H1 (cell line): ENCODE measurements at regions not wholly inside any gene's neighbourhood (a gene's known extent, or its start where the extent isn't known, plus 50 kb on each side); places are given as distances from the start of the nearest gene placed in this dataset.

ENCODE experiments used
- CTCF ChIA-PET: fragments of 300-600 bp; sonication (Branson Sonifier 250); formaldehyde crosslinking; loops from one replicate; lab custom pipeline; 2021; ENCODE audit not compliant: partially characterized antibody; lab: Charles Lee
- POLR2A ChIA-PET: fragments of 300-600 bp; sonication (Branson Sonifier 250); formaldehyde crosslinking; loops from one replicate; lab custom pipeline; 2021; ENCODE audit warnings: inconsistent platforms; ENCODE audit not compliant: partially characterized antibody; lab: Charles Lee
- DNase-seq, 2 experiments: peaks; one replicate each; pipeline versions ENCODE4 v3.0.0 to v3.0.0-alpha.2; 2010 to 2022; ENCODE audit warnings: low spot score in 2 of 2, low read depth in 1 of 2, mixed read lengths in 1 of 2
- FAIRE-seq: peaks from 2 replicates; lab custom pipeline; 2011; peaks lifted over from hg19 to GRCh38; lab: Jason Lieb, UNC
- H2AFZ ChIP-seq: 2 replicates; pipeline ENCODE4 v1.8.1; 2012; ENCODE audit warnings: low read length, inconsistent platforms
- H2AK5ac ChIP-seq: 2 replicates; pipeline ENCODE4 v1.6.1; 2013; ENCODE audit warnings: low read depth, low read length
- H2BK120ac ChIP-seq: replicated peaks from 2 replicates; pipeline ENCODE3; 2013; ENCODE audit warnings: low read depth, low read length, inconsistent platforms
- H2BK12ac ChIP-seq: 2 replicates; pipeline ENCODE4 v1.6.1; 2013; ENCODE audit warnings: low read depth, low read length
- H2BK15ac ChIP-seq: 2 replicates; pipeline ENCODE4 v1.6.1; 2013; ENCODE audit warnings: low read length
- H2BK20ac ChIP-seq: 2 replicates; pipeline ENCODE4 v1.6.1; 2013; ENCODE audit warnings: low read length
- H2BK5ac ChIP-seq: 2 replicates; pipeline ENCODE4 v1.6.1; 2013; ENCODE audit warnings: low read depth, low read length
- H3K14ac ChIP-seq: 2 replicates; pipeline ENCODE4 v1.6.1; 2013; ENCODE audit warnings: inconsistent platforms; ENCODE audit not compliant: insufficient read length
- H3K18ac ChIP-seq: 2 replicates; pipeline ENCODE4 v1.6.1; 2013; ENCODE audit warnings: low read length; ENCODE audit errors: extremely low read depth
- H3K23ac ChIP-seq: 2 replicates; pipeline ENCODE4 v1.6.1; 2013; ENCODE audit warnings: inconsistent platforms; ENCODE audit not compliant: insufficient read length
- H3K23me2 ChIP-seq: 2 replicates; pipeline ENCODE4 v1.6.1; 2013; ENCODE audit warnings: low read depth, low read length
- H3K27ac ChIP-seq: 2 replicates; pipeline ENCODE4 v1.6.1; 2011; ENCODE audit warnings: low read depth, low read length, inconsistent platforms
- H3K27me3 ChIP-seq, 4 experiments: replicated peaks in 1 of 4; 1 replicate in 1 of 4; 2 replicates in 3 of 4; pipeline versions ENCODE4 v1.6.1 to v1.8.1; 2011 to 2013; ENCODE audit warnings: low read length in 3 of 4, mild to moderate bottlenecking in 3 of 4, inconsistent platforms in 2 of 4, mixed read lengths in 2 of 4, moderate library complexity in 1 of 4; ENCODE audit not compliant: control insufficient read depth in 3 of 4, insufficient read depth in 3 of 4; ENCODE audit errors: extremely low read depth in 1 of 4
- H3K36me3 ChIP-seq, 4 experiments: 2 replicates each; pipeline versions ENCODE4 v1.6.1 to v1.8.1; 2011 to 2013; ENCODE audit warnings: mild to moderate bottlenecking in 4 of 4, low read length in 3 of 4, moderate library complexity in 2 of 4, control low read depth in 1 of 4, inconsistent platforms in 1 of 4; ENCODE audit not compliant: insufficient read depth in 4 of 4, control insufficient read depth in 2 of 4
- H3K4ac ChIP-seq: replicated peaks from 2 replicates; pipeline ENCODE3; 2013; ENCODE audit warnings: low read length, low read depth, mixed read lengths, inconsistent platforms; ENCODE audit not compliant: insufficient read length
- H3K4me1 ChIP-seq, 4 experiments: replicated peaks in 1 of 4; 1 replicate in 1 of 4; 2 replicates in 3 of 4; pipeline versions ENCODE4 v1.6.1 to v1.8.1; 2011 to 2013; ENCODE audit warnings: low read length in 3 of 4, inconsistent platforms in 2 of 4, mixed read lengths in 1 of 4; ENCODE audit not compliant: insufficient read depth in 4 of 4, control insufficient read depth in 3 of 4
- H3K4me2 ChIP-seq, 2 experiments: 2 replicates each; pipeline versions ENCODE4 v1.6.1 to v1.8.1; 2011 to 2013; ENCODE audit warnings: low read depth in 2 of 2, low read length in 2 of 2, control low read depth in 1 of 2, inconsistent platforms in 1 of 2, mild to moderate bottlenecking in 1 of 2; ENCODE audit not compliant: insufficient read depth in 1 of 2
- H3K4me3 ChIP-seq, 4 experiments: fragments of 200-600, 300-600 bp in 1 of 4; sonication (generic), shearing (Covaris generic), sonication (Bioruptor Twin) in 1 of 4; 2 replicates each; pipeline versions ENCODE4 v1.5.1 to v1.8.1; 2011 to 2016; ENCODE audit warnings: low read length in 4 of 4, low read depth in 3 of 4, control low read depth in 2 of 4, inconsistent platforms in 2 of 4, mild to moderate bottlenecking in 2 of 4, mixed read lengths in 1 of 4, moderate library complexity in 1 of 4; ENCODE audit not compliant: insufficient read depth in 2 of 4; ENCODE audit errors: extremely low read depth in 1 of 4
- H3K56ac ChIP-seq: replicated peaks from 2 replicates; pipeline ENCODE3; 2013; ENCODE audit warnings: low read depth, mild to moderate bottlenecking, mixed read lengths, low read length, inconsistent platforms; ENCODE audit not compliant: insufficient read length
- H3K79me1 ChIP-seq: 2 replicates; pipeline ENCODE4 v1.6.1; 2013; ENCODE audit warnings: low read depth, low read length, control low read depth
- H3K79me2 ChIP-seq, 2 experiments: 2 replicates each; pipeline versions ENCODE4 v1.6.1 to v1.8.1; 2012 to 2013; ENCODE audit warnings: low read length in 2 of 2, mild to moderate bottlenecking in 2 of 2, inconsistent platforms in 1 of 2; ENCODE audit not compliant: insufficient read depth in 2 of 2, control insufficient read depth in 1 of 2
- H3K9ac ChIP-seq, 4 experiments: replicated peaks in 1 of 4; 1 replicate in 1 of 4; 2 replicates in 3 of 4; pipeline versions ENCODE4 v1.6.1 to v1.8.1; 2011 to 2013; ENCODE audit warnings: low read depth in 3 of 4, low read length in 3 of 4, control low read depth in 2 of 4, mild to moderate bottlenecking in 2 of 4, moderate library complexity in 2 of 4, inconsistent platforms in 1 of 4; ENCODE audit errors: extremely low read depth in 1 of 4
- H3K9me3 ChIP-seq, 2 experiments: 2 replicates each; pipeline versions ENCODE4 v1.6.1 to v1.8.1; 2012 to 2013; ENCODE audit warnings: mild to moderate bottlenecking in 2 of 2, moderate library complexity in 2 of 2, control low read depth in 1 of 2, inconsistent platforms in 1 of 2, low read depth in 1 of 2, low read length in 1 of 2, mixed read lengths in 1 of 2; ENCODE audit not compliant: insufficient read depth in 2 of 2
- H4K20me1 ChIP-seq, 2 experiments: replicated peaks in 1 of 2; 2 replicates each; pipeline versions ENCODE3 to v1.8.1; 2011 to 2013; ENCODE audit warnings: inconsistent platforms in 2 of 2, low read length in 2 of 2, mild to moderate bottlenecking in 1 of 2; ENCODE audit not compliant: insufficient read depth in 2 of 2, control insufficient read depth in 1 of 2
- H4K5ac ChIP-seq: 2 replicates; pipeline ENCODE4 v1.6.1; 2013; ENCODE audit warnings: low read length, low read depth, mixed read lengths, inconsistent platforms; ENCODE audit not compliant: insufficient read length
- H4K8ac ChIP-seq: 2 replicates; pipeline ENCODE4 v1.8.0; 2013; ENCODE audit warnings: mild to moderate bottlenecking, moderate library complexity, low read length, inconsistent platforms; ENCODE audit not compliant: insufficient read depth; ENCODE audit errors: extremely low read depth
- H4K91ac ChIP-seq: replicated peaks from 2 replicates; pipeline ENCODE3; 2013; ENCODE audit warnings: low read length, mixed read lengths, inconsistent platforms; ENCODE audit not compliant: insufficient read length
- CBX5 ChIP-seq: fragments of 300-800, 300-1000 bp; sonication (generic); IDR thresholded peaks from 2 replicates; pipeline ENCODE4 v1.7.1; 2016; ENCODE audit warnings: antibody characterized with exemption, low read length, low read depth
- CEBPB ChIP-seq: IDR thresholded peaks from 2 replicates; pipeline ENCODE4 v1.6.1; 2012; ENCODE audit warnings: low read depth, low read length
- CTBP2 ChIP-seq: IDR thresholded peaks from 2 replicates; pipeline ENCODE4 v1.7.0; 2011; ENCODE audit warnings: borderline replicate concordance, mild to moderate bottlenecking, moderate library complexity, mixed read lengths, low read length; ENCODE audit not compliant: insufficient read depth, insufficient read length
- POLR2AphosphoS5 ChIP-seq: IDR thresholded peaks from 2 replicates; pipeline ENCODE4 v1.6.1; 2011; ENCODE audit warnings: low read depth, low read length
- RXRA ChIP-seq: IDR thresholded peaks from 2 replicates; pipeline ENCODE4 v1.6.1; 2011; ENCODE audit warnings: low read depth, mild to moderate bottlenecking, low read length, moderate library complexity; ENCODE audit not compliant: insufficient read depth
- TAF1 ChIP-seq: IDR thresholded peaks from 2 replicates; pipeline ENCODE4 v1.6.1; 2011; ENCODE audit warnings: mild to moderate bottlenecking, low read depth, low read length
- TEAD4 ChIP-seq: IDR thresholded peaks from 2 replicates; pipeline ENCODE4 v1.6.1; 2012; ENCODE audit warnings: low read depth, low read length, inconsistent platforms, mixed read lengths
- ZNF274 ChIP-seq: IDR thresholded peaks from 2 replicates; pipeline ENCODE4 v1.7.0; 2012; ENCODE audit warnings: low read length, borderline replicate concordance; ENCODE audit errors: extremely low read depth
- WGBS, 2 experiments: shearing (Covaris generic) in 1 of 2; methylation state at CpG; one replicate each; pipeline versions ENCODE4 v1.1.6 to v1.1.7; 2013 to 2015; ENCODE audit warnings: low lambda C conversion rate in 2 of 2, mixed read lengths in 2 of 2, inconsistent platforms in 1 of 2, low coverage in 1 of 2, missing lambda C conversion rate in 1 of 2; ENCODE audit not compliant: insufficient replicate concordance in 2 of 2, insufficient coverage in 1 of 2, insufficient read length in 1 of 2; ENCODE audit errors: extremely low coverage in 1 of 2, missing lambda C conversion rate in 1 of 2; 5-methylcytosine and 5-hydroxymethylcytosine counted together

DNA sequence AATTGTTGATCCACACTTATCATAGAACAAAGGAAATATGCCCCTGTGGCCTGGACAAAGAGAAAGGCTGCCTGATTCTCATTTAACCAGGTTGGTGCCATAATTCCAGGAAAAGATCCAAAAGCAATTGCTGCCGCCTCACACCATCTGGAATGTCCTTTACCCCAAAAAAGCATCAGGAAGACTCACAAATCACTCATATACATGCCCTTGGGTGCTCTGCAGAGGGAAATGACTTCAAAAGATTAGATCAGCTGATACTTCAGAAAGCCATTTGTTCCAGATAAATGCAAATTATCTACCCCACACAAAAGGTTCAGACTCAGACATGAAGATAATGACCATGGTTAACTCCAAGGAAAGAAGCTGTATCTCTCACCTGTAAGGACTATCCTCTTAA is 285.8 kb downstream of the C1D start:
- no peak overlapping the region for H4K91ac ChIP-seq
- no peak overlapping the region for H3K23ac ChIP-seq
- H3K79me2 ChIP-seq: no peaks in the 10 kb centered on the region
- H4K20me1 ChIP-seq: no peaks in the 10 kb centered on the region
- no peak overlapping the region for H2BK20ac ChIP-seq
- no peak overlapping the region for H2BK5ac ChIP-seq
- no peaks in the 10 kb centered on the region for H3K36me3 ChIP-seq
- WGBS, 2 experiments: 92% methylated on average over 1 of the region's 1 CpG; no CpG with 5 or more reads in 1 of the 2 experiments
- H2BK120ac ChIP-seq: no peak overlapping the region
- H3K27ac ChIP-seq: no peak overlapping the region
- ChIA-PET POLR2A (no interaction called here), CTCF (interaction anchor here (0.8 kb wide), 1 partner anchor 126 kb away, joined by 3 read pairs; no protein-coding TSS in a partner anchor)
- H3K4ac ChIP-seq: no peak overlapping the region
- no peak overlapping the region for H4K5ac ChIP-seq
- H2BK12ac ChIP-seq: no peak overlapping the region
- H3K4me3 ChIP-seq: no peak overlapping the region
- H3K9ac ChIP-seq: no peak overlapping the region
- TF ChIP-seq TEAD4 (no peak), CBX5 (no peak), POLR2AphosphoS5 (no peak), CEBPB (no peak), CTBP2 (no peak), ZNF274 (no peak), TAF1 (no peak), RXRA (no peak)
- no peak overlapping the region for H3K4me2 ChIP-seq
- H3K18ac ChIP-seq: no peak overlapping the region
- no peak overlapping the region for H3K56ac ChIP-seq
- no peak overlapping the region for H2BK15ac ChIP-seq
- FAIRE-seq (no peak), DNase-seq (no peak)
- H2AFZ ChIP-seq: no peak overlapping the region
- no peak overlapping the region for H4K8ac ChIP-seq
- no peaks in the 10 kb centered on the region for H3K23me2 ChIP-seq
- no peaks in the 10 kb centered on the region for H3K9me3 ChIP-seq
- no peak overlapping the region for H3K14ac ChIP-seq
- H3K79me1 ChIP-seq: no peaks in the 10 kb centered on the region
- H3K27me3 ChIP-seq: no peaks in the 10 kb centered on the region
- H3K4me1 ChIP-seq: no peaks in the 10 kb centered on the region
- no peak overlapping the region for H2AK5ac ChIP-seq
